ENCODE measurements at regions not wholly inside any gene's neighbourhood (a gene's known extent, or its start where the extent isn't known, plus 50 kb on each side); places are given as distances from the start of the nearest gene placed in this dataset.

DNA sequence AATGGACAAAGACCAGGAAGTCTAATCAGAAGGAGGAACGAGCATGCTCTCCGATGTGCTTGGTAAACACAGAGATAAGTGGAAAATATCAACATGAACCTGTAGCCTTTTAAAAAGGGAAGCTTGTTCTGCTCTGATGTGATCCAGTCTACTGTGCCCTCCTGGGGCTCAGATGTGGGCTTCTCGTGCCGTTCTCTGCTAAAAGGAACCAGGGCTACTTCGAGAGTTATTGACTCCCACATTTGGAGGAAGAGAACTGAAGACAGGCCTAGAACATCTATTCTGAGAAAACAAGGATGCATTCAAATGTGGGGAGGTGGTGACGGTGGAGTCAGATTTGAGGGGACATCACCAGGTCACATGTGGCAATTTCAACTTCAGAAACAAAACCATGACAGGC is 325.4 kb downstream of the GLRX3 start:
- TF ChIP-seq, protein P1, sequence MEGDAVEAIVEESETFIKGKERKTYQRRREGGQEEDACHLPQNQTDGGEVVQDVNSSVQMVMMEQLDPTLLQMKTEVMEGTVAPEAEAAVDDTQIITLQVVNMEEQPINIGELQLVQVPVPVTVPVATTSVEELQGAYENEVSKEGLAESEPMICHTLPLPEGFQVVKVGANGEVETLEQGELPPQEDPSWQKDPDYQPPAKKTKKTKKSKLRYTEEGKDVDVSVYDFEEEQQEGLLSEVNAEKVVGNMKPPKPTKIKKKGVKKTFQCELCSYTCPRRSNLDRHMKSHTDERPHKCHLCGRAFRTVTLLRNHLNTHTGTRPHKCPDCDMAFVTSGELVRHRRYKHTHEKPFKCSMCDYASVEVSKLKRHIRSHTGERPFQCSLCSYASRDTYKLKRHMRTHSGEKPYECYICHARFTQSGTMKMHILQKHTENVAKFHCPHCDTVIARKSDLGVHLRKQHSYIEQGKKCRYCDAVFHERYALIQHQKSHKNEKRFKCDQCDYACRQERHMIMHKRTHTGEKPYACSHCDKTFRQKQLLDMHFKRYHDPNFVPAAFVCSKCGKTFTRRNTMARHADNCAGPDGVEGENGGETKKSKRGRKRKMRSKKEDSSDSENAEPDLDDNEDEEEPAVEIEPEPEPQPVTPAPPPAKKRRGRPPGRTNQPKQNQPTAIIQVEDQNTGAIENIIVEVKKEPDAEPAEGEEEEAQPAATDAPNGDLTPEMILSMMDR (IDR thresholded peaks at IDR 0.05), result no peak
- no peak for TF ChIP-seq POLR2A (IDR thresholded peaks at IDR 0.05)

Data from Peyer's patch (tissue), 4 donors.